Peyer's patch (tissue), 4 donors: ENCODE measurements at regions not wholly inside any gene's neighbourhood (a gene's known extent, or its start where the extent isn't known, plus 50 kb on each side); places are given as distances from the start of the nearest gene placed in this dataset.

ENCODE experiments used
- CTCF ChIP-seq, 6 experiments: fragments of 450-650 bp in 4 of 6; fragments of 200-600 bp in 2 of 6; sonication (generic) in 1 of 6; IDR thresholded peaks; one replicate each; pipeline ENCODE4 v1.5.1; 2017 to 2019; ENCODE audit warnings: antibody characterized with exemption in 6 of 6, mild to moderate bottlenecking in 3 of 6, moderate library complexity in 1 of 6
- POLR2A ChIP-seq, 2 donors: fragments of 450-650 bp; IDR thresholded peaks; one replicate each; pipeline ENCODE4 v1.5.1; 2017; ENCODE audit warnings: antibody characterized with exemption in 2 of 2, mild to moderate bottlenecking in 2 of 2, moderate library complexity in 2 of 2

GRCh38 chr3:153573481-153573880 lies 411.5 kb downstream of the RAP2B start:
- TF ChIP-seq POLR2A (IDR thresholded peaks at IDR 0.05) (no peak), CTCF (IDR thresholded peaks at IDR 0.05) (no peak)
